ENCODE measurements at regions not wholly inside any gene's neighbourhood (a gene's known extent, or its start where the extent isn't known, plus 50 kb on each side); places are given as distances from the start of the nearest gene placed in this dataset.

GRCh38 chr13:89862011-89862690, 1485.3 kb upstream of the MIR17HG start:
- ATAC-seq = no peak
- TF ChIP-seq CEBPB (IDR thresholded peaks at IDR 0.05) = no peak
- no peak for TF ChIP-seq ELK1 (IDR thresholded peaks at IDR 0.05; ENCODE audit: low read depth, low read length)
- TF ChIP-seq MYC (IDR thresholded peaks at IDR 0.05; ENCODE audit: borderline replicate concordance, low read length) = no peak
- no peak for TF ChIP-seq TP53 (CRISPR knock-in tag; IDR thresholded peaks at IDR 0.05)
- no peak for TF ChIP-seq CTCF (IDR thresholded peaks at IDR 0.05)
- no peak for TF ChIP-seq JUNB (IDR thresholded peaks at IDR 0.05)
- no peak for TF ChIP-seq SMC3 (IDR thresholded peaks at IDR 0.05)
- no peak for TF ChIP-seq ZC3H11A (IDR thresholded peaks at IDR 0.05)
- TF ChIP-seq RAD21 (conservative IDR thresholded peaks at IDR 0.05 in 1 of 2, IDR thresholded peaks at IDR 0.05 in 1 of 2) = no peak
- no peak for TF ChIP-seq TFCP2L1 (CRISPR knock-in tag; IDR thresholded peaks at IDR 0.05)
- TF ChIP-seq FOSB (CRISPR knock-in tag; IDR thresholded peaks at IDR 0.05) = no peak
- no peak for TF ChIP-seq HDAC2 (IDR thresholded peaks at IDR 0.05)
- no peak for TF ChIP-seq RNF2 (IDR thresholded peaks at IDR 0.05; ENCODE audit: borderline replicate concordance, low read depth)
- TF ChIP-seq FOSL2 (IDR thresholded peaks at IDR 0.05) = no peak
- TF ChIP-seq FOSL2 (CRISPR knock-in tag; IDR thresholded peaks at IDR 0.05) = no peak
- no peak for TF ChIP-seq POLR2A (IDR thresholded peaks at IDR 0.05; ENCODE audit: low read length)
- TF ChIP-seq ZFP36 (IDR thresholded peaks at IDR 0.05; ENCODE audit: borderline replicate concordance, partially characterized antibody) = no peak
- no peak for TF ChIP-seq JUN (IDR thresholded peaks at IDR 0.05)
- TF ChIP-seq CBX2 (IDR thresholded peaks at IDR 0.05; ENCODE audit: borderline replicate concordance, low read depth) = no peak
- TF ChIP-seq NFE2L2 (conservative IDR thresholded peaks at IDR 0.05; ENCODE audit: low read length) = no peak
- TF ChIP-seq EHMT2 (IDR thresholded peaks at IDR 0.05; ENCODE audit: low read depth) = no peak
- CTCF ChIA-PET = no interaction called here
- no peak for DNase-seq (ENCODE audit: low read depth in 1 of 2, low spot score in 1 of 2)
- WGBS (ENCODE audit: missing lambda C conversion rate) = 80% methylated on average over 13 of the region's 13 CpGs
- no peaks in the 10 kb centered on the region for H3K4me1 ChIP-seq
- no peak overlapping the region for H3K27ac ChIP-seq
- H3K4me2 ChIP-seq = no peak overlapping the region
- POLR2A ChIA-PET = no interaction called here
- H3K9me3 ChIP-seq = no peaks in the 10 kb centered on the region
- FAIRE-seq = no peak
- no peak overlapping the region for H3K4me3 ChIP-seq

GRCh38 chr13:89862691-89863036, 1484.8 kb upstream of the MIR17HG start:
- TF ChIP-seq MAZ (IDR thresholded peaks at IDR 0.05; ENCODE audit: borderline replicate concordance, low read depth, low read length) (no peak), MYC (IDR thresholded peaks at IDR 0.05; ENCODE audit: borderline replicate concordance, low read length) (no peak), USF2 (IDR thresholded peaks at IDR 0.05) (no peak), KDM1A (IDR thresholded peaks at IDR 0.05; ENCODE audit: low read depth) (no peak), BCL3 (IDR thresholded peaks at IDR 0.05) (no peak), ZNF302 (CRISPR knock-in tag; IDR thresholded peaks at IDR 0.05) (no peak), PHF8 (IDR thresholded peaks at IDR 0.05; ENCODE audit: borderline replicate concordance, low read depth) (no peak), ZSCAN20 (CRISPR knock-in tag; IDR thresholded peaks at IDR 0.05) (no peak), CTCF (IDR thresholded peaks at IDR 0.05) (no peak), FOXS1 (CRISPR knock-in tag; IDR thresholded peaks at IDR 0.05) (no peak), MAFK (IDR thresholded peaks at IDR 0.05; ENCODE audit: partially characterized antibody) (no peak), BHLHE40 (IDR thresholded peaks at IDR 0.05; ENCODE audit: low read depth, low read length) (no peak)
- H3K4me2 ChIP-seq = no peak overlapping the region
- ChIA-PET CTCF (no interaction called here), POLR2A (no interaction called here)
- 88% methylated on average over 4 of the region's 4 CpGs for WGBS (ENCODE audit: missing lambda C conversion rate)
- FAIRE-seq (no peak), ATAC-seq (no peak), DNase-seq (ENCODE audit: low read depth in 1 of 2, low spot score in 1 of 2) (no peak)
- H3K4me3 ChIP-seq = no peak overlapping the region
- H3K27ac ChIP-seq = no peak overlapping the region
- H3K9me3 ChIP-seq = no peaks in the 10 kb centered on the region
- H3K4me1 ChIP-seq = no peaks in the 10 kb centered on the region
